ENCODE measurements at regions not wholly inside any gene's neighbourhood (a gene's known extent, or its start where the extent isn't known, plus 50 kb on each side); places are given as distances from the start of the nearest gene placed in this dataset.
"Not testable (repeated sequence)": the region's sequence is repeated elsewhere in the genome, so short reads cannot be mapped to it uniquely, and the experiment has no call there.

GRCh38 chr3:14265246-14265962 lies 86.8 kb downstream of the LSM3 start:
- H3K9ac ChIP-seq (ENCODE audit: insufficient read length, low read depth): no peak overlapping the region
- no peak for DNase-seq (ENCODE audit: low read depth, low spot score)
- TF ChIP-seq ZNF274 (IDR thresholded peaks at IDR 0.05; ENCODE audit: low read depth, low read length) (no peak), SUZ12 (IDR thresholded peaks at IDR 0.05; ENCODE audit: extremely low read depth, insufficient read depth, insufficient read length) (no peak), YY1 (IDR thresholded peaks at IDR 0.05; ENCODE audit: insufficient read depth, insufficient read length) (no peak)
- no peak overlapping the region for H3K4me3 ChIP-seq (ENCODE audit: insufficient read length, low read depth)
- peaks cover 13% of the 10 kb centered on the region for H3K9me3 ChIP-seq (ENCODE audit: insufficient read depth, low read length)
- H3K27me3 ChIP-seq (ENCODE audit: insufficient read depth, insufficient read length): peaks cover 4% of the 10 kb centered on the region
- H3K4me1 ChIP-seq (ENCODE audit: insufficient read depth, insufficient read length): peaks cover 3% of the 10 kb centered on the region
- H3K36me3 ChIP-seq (ENCODE audit: insufficient read depth, insufficient read length, low read length): no peaks in the 10 kb centered on the region

DNA sequence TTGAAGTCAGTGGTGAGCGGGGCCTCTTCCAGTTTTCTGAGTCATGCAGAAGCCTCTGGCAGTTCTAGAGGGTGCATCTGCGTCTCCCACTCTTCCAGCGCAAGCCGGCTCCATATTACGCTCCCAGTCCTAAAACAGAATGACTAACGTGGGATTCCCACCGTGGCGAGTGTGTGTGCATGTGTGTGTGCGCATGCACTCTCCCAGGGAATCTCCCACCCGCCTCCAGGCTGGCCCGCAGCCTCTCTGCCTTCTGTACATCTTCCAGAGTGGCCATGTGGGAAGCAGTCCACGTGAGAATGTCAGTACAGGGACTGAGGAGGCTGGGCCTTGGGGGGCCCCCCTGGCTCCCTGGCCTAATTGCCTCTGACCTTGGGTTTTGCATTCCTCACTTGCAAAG lies 87.7 kb downstream of the LSM3 start:
- H3K9ac ChIP-seq (ENCODE audit: insufficient read length, low read depth): no peak overlapping the region
- no peak for DNase-seq (ENCODE audit: low read depth, low spot score)

DNA sequence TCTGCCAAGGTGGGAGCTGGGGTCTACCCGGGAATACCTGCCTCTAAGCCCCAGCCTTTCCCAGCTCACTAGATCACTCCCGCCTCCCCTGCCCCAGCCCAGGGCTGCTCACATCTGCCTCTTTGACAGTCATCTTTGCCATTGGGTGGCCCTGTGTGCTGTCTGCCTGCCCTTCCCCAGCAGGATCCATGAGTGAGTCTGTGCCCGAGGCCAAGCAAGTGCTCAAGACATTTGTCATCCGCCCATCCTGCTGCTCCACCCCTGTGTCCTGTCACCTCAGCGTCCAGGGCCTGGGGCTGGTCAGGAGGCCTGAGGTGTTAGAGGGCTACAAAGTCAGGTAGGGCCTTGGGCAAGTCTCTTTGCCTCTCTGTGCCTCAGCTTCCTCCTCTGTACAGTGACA lies 89.4 kb downstream of the LSM3 start:
- no peak overlapping the region for H3K4me3 ChIP-seq (ENCODE audit: insufficient read length, low read depth)
- no peak overlapping the region for H3K9ac ChIP-seq (ENCODE audit: insufficient read length, low read depth)
- H3K4me1 ChIP-seq (ENCODE audit: insufficient read depth, insufficient read length): peaks cover 6% of the 10 kb centered on the region
- H3K27me3 ChIP-seq (ENCODE audit: insufficient read depth, insufficient read length): no peaks in the 10 kb centered on the region
- no peak for DNase-seq (ENCODE audit: low read depth, low spot score)
- peaks cover 13% of the 10 kb centered on the region for H3K9me3 ChIP-seq (ENCODE audit: insufficient read depth, low read length)
- no peaks in the 10 kb centered on the region for H3K36me3 ChIP-seq (ENCODE audit: insufficient read depth, insufficient read length, low read length)
- TF ChIP-seq YY1 (IDR thresholded peaks at IDR 0.05; ENCODE audit: insufficient read depth, insufficient read length): no peak
- TF ChIP-seq SUZ12 (IDR thresholded peaks at IDR 0.05; ENCODE audit: extremely low read depth, insufficient read depth, insufficient read length): no peak
- TF ChIP-seq ZNF274 (IDR thresholded peaks at IDR 0.05; ENCODE audit: low read depth, low read length): no peak

More for the DNA sequence above, 87.7 kb downstream of the LSM3 start:
- H3K36me3 ChIP-seq (ENCODE audit: insufficient read depth, insufficient read length, low read length): no peaks in the 10 kb centered on the region
- H3K4me1 ChIP-seq (ENCODE audit: insufficient read depth, insufficient read length): peaks cover 3% of the 10 kb centered on the region
- no peak overlapping the region for H3K4me3 ChIP-seq (ENCODE audit: insufficient read length, low read depth)
- no peak for TF ChIP-seq YY1 (IDR thresholded peaks at IDR 0.05; ENCODE audit: insufficient read depth, insufficient read length)
- no peak for TF ChIP-seq ZNF274 (IDR thresholded peaks at IDR 0.05; ENCODE audit: low read depth, low read length)
- no peak for TF ChIP-seq SUZ12 (IDR thresholded peaks at IDR 0.05; ENCODE audit: extremely low read depth, insufficient read depth, insufficient read length)
- peaks cover 4% of the 10 kb centered on the region for H3K27me3 ChIP-seq (ENCODE audit: insufficient read depth, insufficient read length)
- H3K9me3 ChIP-seq (ENCODE audit: insufficient read depth, low read length): peaks cover 13% of the 10 kb centered on the region

- no peak overlapping the region for H3K9ac ChIP-seq (ENCODE audit: insufficient read length, low read depth)
- H3K27me3 ChIP-seq (ENCODE audit: insufficient read depth, insufficient read length): no peaks in the 10 kb centered on the region
- H3K9me3 ChIP-seq (ENCODE audit: insufficient read depth, low read length): peaks cover 13% of the 10 kb centered on the region
- H3K36me3 ChIP-seq (ENCODE audit: insufficient read depth, insufficient read length, low read length): no peaks in the 10 kb centered on the region
- H3K4me1 ChIP-seq (ENCODE audit: insufficient read depth, insufficient read length): peaks cover 11% of the 10 kb centered on the region
- no peak overlapping the region for H3K4me3 ChIP-seq (ENCODE audit: insufficient read length, low read depth)
- TF ChIP-seq YY1 (IDR thresholded peaks at IDR 0.05; ENCODE audit: insufficient read depth, insufficient read length) (no peak), ZNF274 (IDR thresholded peaks at IDR 0.05; ENCODE audit: low read depth, low read length) (no peak), SUZ12 (IDR thresholded peaks at IDR 0.05; ENCODE audit: extremely low read depth, insufficient read depth, insufficient read length) (no peak)
- DNase-seq (ENCODE audit: low read depth, low spot score): no peak
Measured at GRCh38 chr3:14268897-14269296, 90.3 kb downstream of the LSM3 start.

- Histone ChIP-seq H3K4me1 (ENCODE audit: insufficient read depth, insufficient read length) (peaks cover 28% of the 10 kb centered on the region), H3K9me3 (ENCODE audit: insufficient read depth, low read length) (peaks cover 13% of the 10 kb centered on the region)
- not testable (repeated sequence) for H3K4me3 ChIP-seq (ENCODE audit: insufficient read length, low read depth); H3K9ac ChIP-seq (ENCODE audit: insufficient read length, low read depth); H3K27me3 ChIP-seq (ENCODE audit: insufficient read depth, insufficient read length); H3K36me3 ChIP-seq (ENCODE audit: insufficient read depth, insufficient read length, low read length)
- DNase-seq (ENCODE audit: low read depth, low spot score): peak; percentile 70
Measured at GRCh38 chr3:14272041-14272958, 93.7 kb downstream of the LSM3 start.

- Histone ChIP-seq H3K9me3 (ENCODE audit: insufficient read depth, low read length) (peaks cover 13% of the 10 kb centered on the region), H3K4me1 (ENCODE audit: insufficient read depth, insufficient read length) (peaks cover 30% of the 10 kb centered on the region), H3K9ac (ENCODE audit: insufficient read length, low read depth) (peak overlapping the region; percentile 6)
- DNase-seq (ENCODE audit: low read depth, low spot score); H3K4me3 ChIP-seq (ENCODE audit: insufficient read length, low read depth); H3K27me3 ChIP-seq (ENCODE audit: insufficient read depth, insufficient read length); H3K36me3 ChIP-seq (ENCODE audit: insufficient read depth, insufficient read length, low read length): not testable (repeated sequence)
Measured at GRCh38 chr3:14272959-14273560, 94.4 kb downstream of the LSM3 start.

GRCh38 chr3:14273901-14274611 lies 95.4 kb downstream of the LSM3 start:
- no peaks in the 10 kb centered on the region for H3K36me3 ChIP-seq (ENCODE audit: insufficient read depth, insufficient read length, low read length)
- TF ChIP-seq YY1 (IDR thresholded peaks at IDR 0.05; ENCODE audit: insufficient read depth, insufficient read length): no peak
- TF ChIP-seq ZNF274 (IDR thresholded peaks at IDR 0.05; ENCODE audit: low read depth, low read length): no peak
- TF ChIP-seq SUZ12 (IDR thresholded peaks at IDR 0.05; ENCODE audit: extremely low read depth, insufficient read depth, insufficient read length): no peak
- H3K9ac ChIP-seq (ENCODE audit: insufficient read length, low read depth): peak overlapping the region; percentile 6
- peaks cover 6% of the 10 kb centered on the region for H3K9me3 ChIP-seq (ENCODE audit: insufficient read depth, low read length)
- peaks cover 36% of the 10 kb centered on the region for H3K4me1 ChIP-seq (ENCODE audit: insufficient read depth, insufficient read length)
- H3K27me3 ChIP-seq (ENCODE audit: insufficient read depth, insufficient read length): no peaks in the 10 kb centered on the region
- no peak for DNase-seq (ENCODE audit: low read depth, low spot score)
- no peak overlapping the region for H3K4me3 ChIP-seq (ENCODE audit: insufficient read length, low read depth)
